8988T (cell line): ENCODE measurements at regions not wholly inside any gene's neighbourhood (a gene's known extent, or its start where the extent isn't known, plus 50 kb on each side); places are given as distances from the start of the nearest gene placed in this dataset.

Experiments
- DNase-seq: peaks from one replicate; pipeline ENCODE4 v3.0.0; 2011

DNA sequence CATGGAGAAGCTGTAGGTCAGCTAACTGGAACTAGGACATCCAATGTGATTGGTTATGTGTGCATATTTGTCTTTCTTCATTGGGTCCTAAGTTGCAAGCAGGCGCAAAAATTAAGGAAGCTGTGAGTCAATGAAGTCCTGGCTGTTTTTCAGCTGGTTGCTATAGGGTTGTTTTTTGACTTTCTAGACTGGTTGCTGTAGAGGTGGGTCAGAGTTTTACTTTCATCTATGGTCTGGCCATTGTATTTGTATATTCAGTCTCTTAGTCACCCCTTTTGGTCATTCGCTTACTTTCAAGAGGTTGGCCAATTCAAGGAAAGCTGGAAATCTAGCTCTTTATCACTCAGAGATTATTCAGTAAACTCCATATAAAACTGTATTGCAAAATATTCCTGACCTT is 62.0 kb upstream of the AMZ2 start:
- no peak for DNase-seq

DNA sequence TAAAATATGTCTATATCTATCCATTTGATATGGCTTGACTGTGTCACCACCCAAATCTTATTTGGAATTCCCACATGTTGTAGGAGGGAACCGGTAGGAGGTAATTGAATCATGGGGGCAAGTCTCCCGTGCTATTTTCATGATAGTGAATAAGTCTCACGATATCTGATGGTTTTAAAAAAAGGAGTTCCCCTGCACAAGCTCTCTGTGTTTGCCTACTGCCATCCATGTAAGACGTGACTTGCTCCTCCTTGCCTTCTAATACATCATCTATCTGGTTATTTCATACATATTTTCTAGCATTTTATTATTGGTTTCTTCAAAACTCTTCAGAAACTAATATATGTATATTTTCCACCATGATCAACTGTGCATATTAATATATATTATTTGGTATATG is 57.3 kb upstream of the AMZ2 start:
- no peak for DNase-seq

DNA sequence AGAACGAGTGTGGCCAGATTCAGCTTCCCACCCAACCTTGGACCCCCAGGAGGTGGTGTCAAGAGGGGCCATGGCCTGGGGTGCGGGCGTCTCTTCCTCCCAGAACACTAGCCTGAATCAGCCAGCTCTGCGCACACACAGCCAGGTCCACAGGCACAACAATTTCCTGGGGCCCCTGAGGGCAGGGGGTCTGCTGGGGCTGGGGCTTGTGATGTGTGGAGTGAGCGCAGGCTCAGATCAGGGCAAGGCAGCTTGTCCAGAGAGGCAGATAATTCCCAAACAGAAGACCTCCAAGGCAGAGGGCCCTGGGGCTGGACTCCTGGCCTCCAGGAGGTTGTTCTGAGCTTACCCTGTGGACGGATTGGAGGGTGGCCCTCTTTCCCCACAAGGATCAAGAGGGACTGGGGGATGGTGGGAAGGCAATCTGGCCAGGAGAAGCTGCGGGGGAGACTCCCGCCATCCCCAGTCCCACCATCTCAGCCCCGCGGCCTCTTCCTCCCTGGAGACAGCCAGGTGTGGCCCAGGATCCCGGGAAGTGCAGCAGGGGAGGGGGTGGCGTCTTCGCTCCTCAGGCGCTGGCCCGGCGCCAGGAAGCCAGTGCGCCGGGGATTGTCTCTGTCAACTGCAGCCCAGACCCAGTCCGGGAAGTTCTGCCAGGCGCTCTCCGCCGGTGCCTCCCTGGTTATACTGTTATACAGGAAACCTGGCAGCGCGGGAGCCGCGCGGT is 52.0 kb upstream of the AMZ2 start:
- peak; percentile 39 for DNase-seq

DNA sequence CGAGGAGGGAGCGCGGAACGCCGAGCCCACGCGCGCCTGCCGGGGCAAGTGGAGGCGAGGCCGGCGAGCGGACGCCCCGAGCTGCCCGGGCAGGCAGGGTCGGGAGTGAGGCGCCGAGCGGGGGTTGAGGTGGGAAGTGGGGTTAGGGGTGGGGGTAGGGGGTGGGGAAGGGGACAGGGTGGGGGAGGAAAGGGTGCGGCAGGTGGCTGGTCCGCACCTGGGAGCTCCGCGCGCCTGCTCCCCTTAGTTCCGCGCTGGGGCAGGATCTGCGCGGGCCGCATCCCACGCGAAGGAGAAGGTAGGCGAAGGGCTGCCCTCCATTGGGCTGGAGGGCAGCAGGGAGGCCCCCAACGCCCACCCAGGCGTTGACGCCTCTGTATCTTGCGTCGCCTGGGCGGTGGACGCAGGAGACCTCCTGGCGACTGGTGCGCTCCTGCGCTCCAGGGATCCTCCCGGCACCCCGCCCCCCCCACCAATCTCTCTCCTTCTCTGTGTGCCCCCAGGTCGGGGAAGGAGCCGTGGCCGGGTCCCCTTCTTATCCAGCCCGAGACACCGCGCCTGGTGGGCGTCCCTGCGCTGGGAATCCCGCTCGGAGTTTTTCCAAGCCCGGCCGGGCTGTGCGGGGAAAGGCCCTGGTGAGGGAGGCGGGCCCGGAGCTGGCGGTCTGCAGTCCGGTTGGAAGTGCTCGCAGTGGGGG is 51.3 kb upstream of the AMZ2 start:
- DNase-seq: peak; percentile 41

DNA sequence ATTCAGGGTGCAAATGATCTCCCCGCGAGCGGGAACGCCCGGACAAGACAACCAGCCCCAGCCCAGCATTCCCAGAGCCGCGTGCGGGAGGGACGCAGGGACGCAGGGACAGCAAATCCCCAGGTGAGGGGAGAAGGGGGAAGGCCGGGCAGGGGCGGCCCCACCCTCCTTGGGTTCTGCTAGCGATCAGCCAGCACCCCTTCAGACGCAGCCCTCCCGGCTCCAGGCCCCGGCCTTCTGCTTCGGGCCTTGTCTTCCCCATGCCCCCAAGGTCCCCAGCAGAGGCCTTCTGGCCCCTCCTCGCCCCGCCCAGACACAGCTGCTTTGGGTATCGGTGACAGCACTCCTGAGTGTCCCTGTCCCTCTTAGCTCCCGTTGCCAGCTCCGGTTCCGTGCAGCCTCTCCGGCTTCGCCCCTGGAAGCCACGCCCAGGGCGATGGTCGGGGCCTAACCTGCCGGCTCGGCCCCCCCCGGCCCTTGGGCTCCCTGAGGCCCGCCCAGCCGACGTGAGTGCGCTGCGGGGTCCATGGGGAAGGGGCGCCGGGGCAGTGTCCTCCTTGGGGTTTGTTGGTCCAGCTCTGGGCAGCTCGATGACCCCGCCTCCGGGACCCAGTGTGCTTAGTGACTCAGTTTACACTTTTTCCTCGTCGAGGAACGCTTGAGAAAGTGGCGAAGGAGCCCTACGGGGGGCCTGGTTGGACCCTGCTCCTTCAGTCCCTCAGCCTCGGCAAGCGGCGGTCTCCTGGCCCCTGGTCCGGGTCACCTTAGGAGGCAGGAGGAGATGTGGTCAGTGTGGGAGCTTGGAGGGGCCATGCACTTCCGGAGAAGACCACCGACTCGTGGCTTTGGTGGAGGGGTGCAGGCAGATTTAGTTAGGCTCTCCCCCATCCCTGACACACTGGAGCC is 50.5 kb upstream of the AMZ2 start:
- DNase-seq: peak; percentile 47

DNA sequence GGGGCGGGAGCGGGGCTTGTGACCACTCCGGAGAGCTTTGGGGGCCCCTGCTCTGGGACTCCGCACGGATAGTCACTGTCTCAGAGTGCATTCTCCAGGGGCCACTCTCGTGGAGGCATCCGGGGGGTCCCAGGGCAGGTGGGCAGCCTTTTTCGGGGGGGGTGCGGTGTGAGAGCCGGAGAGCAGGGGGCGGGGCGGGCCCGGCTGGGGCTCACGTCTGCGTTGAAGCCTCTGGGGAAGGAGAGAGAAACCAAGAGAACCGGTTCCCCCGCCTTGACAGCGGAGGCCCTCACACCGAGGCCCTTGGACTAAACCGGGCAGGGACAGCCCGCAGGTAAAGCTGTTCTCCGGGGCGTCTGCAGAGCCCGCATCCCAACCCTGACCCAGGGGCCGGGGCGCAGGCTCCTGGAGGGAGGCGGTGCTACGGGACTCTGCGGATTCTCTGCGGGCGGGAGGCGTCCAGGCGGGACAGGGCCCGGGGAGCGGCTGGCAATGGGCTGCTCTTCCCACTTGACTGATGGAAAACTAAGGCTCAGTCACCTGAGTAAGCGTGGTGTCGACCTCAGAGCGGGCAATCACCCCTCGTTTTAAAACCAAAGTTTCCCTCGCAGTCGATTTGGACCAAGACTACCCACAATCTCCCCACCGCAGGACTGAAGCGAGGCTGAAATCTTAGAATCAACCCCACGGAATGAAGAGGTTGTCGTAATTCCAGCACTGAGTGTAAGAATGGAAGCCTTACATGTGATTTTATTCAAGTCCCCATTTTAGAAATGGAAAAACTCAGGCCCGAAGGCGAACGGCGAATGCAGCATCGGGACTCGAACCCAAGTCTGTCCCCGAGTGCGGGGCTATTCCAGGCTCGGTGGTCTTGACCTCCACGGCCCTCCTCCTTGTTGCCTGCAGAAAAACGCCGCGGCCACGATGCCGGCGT is 49.6 kb upstream of the AMZ2 start:
- no peak for DNase-seq
